SH-SY5Y (cell line): ENCODE measurements at regions not wholly inside any gene's neighbourhood (a gene's known extent, or its start where the extent isn't known, plus 50 kb on each side); places are given as distances from the start of the nearest gene placed in this dataset.

ENCODE experiments used
- GATA2 ChIP-seq: IDR thresholded peaks from 2 replicates; pipeline ENCODE4 v1.6.1; 2011; ENCODE audit warnings: mild to moderate bottlenecking, low read depth, low read length
- GATA3 ChIP-seq: IDR thresholded peaks from 2 replicates; pipeline ENCODE4 v1.6.1; 2011; ENCODE audit warnings: low read depth, mild to moderate bottlenecking, low read length, moderate library complexity

- no peak for TF ChIP-seq GATA3
- TF ChIP-seq GATA2, result no peak
Measured at GRCh38 chr18:22739789-22740188, 193.3 kb upstream of the RBBP8 start.
